Endothelial cell of umbilical vein (primary cell): ENCODE measurements at regions not wholly inside any gene's neighbourhood (a gene's known extent, or its start where the extent isn't known, plus 50 kb on each side); places are given as distances from the start of the nearest gene placed in this dataset.

Source experiments
- BruUV-seq: library from RNA; stranded (reverse); fragments of 400-500 nt; replicated peaks from 2 replicates; lab custom pipeline; 2021; lab: Mats Ljungman, UMichigan
- CTCF ChIA-PET: fragments of 300-600, 350-600 bp; sonication (Branson Sonifier 250); formaldehyde crosslinking; loops from one replicate; lab custom pipeline; 2021; ENCODE audit warnings: antibody characterized with exemption, inconsistent platforms; lab: Charles Lee
- POLR2A ChIA-PET: fragments of 300-600, 350-600 bp; sonication (Branson Sonifier 250); formaldehyde crosslinking; loops from one replicate; lab custom pipeline; 2021; ENCODE audit warnings: antibody characterized with exemption, inconsistent platforms; lab: Charles Lee
- DNase-seq: peaks from one replicate; pipeline ENCODE4 v3.0.0-alpha.2; 2011; ENCODE audit warnings: low read depth, low spot score
- FAIRE-seq: peaks from 2 replicates; lab custom pipeline; 2011; peaks lifted over from hg19 to GRCh38; lab: Jason Lieb, UNC
- H2AFZ ChIP-seq: 2 replicates; pipeline ENCODE4 v1.6.0; 2012; ENCODE audit warnings: low read depth, low read length, control low read depth, inconsistent platforms
- H3K27ac ChIP-seq: 2 replicates; pipeline ENCODE4 v1.5.1; 2011; ENCODE audit warnings: low read depth, mild to moderate bottlenecking, control low read depth, low read length, moderate library complexity; ENCODE audit not compliant: insufficient read depth
- H3K27me3 ChIP-seq, 2 experiments: 2 replicates each; pipeline versions ENCODE4 v1.6.0 to v1.6.1; 2011; ENCODE audit warnings: low read length in 2 of 2, mixed read lengths in 1 of 2; ENCODE audit not compliant: control insufficient read depth in 2 of 2, insufficient read depth in 2 of 2
- H3K36me3 ChIP-seq, 2 experiments: 2 replicates in 1 of 2; 3 replicates in 1 of 2; pipeline ENCODE4 v1.5.1; 2011; ENCODE audit warnings: low read length in 2 of 2, mild to moderate bottlenecking in 1 of 2, moderate library complexity in 1 of 2; ENCODE audit not compliant: control insufficient read depth in 2 of 2, insufficient read depth in 2 of 2; ENCODE audit errors: extremely low read depth in 1 of 2
- H3K4me1 ChIP-seq: 3 replicates; pipeline ENCODE4 v1.5.1; 2011; ENCODE audit warnings: mild to moderate bottlenecking, low read length; ENCODE audit not compliant: control insufficient read depth, insufficient read depth; ENCODE audit errors: extremely low read depth
- H3K4me2 ChIP-seq: 2 replicates; pipeline ENCODE4 v1.6.1; 2011; ENCODE audit warnings: low read length, control low read depth, mixed read lengths; ENCODE audit not compliant: insufficient read depth
- H3K4me3 ChIP-seq, 3 experiments: fragments of 200-600 bp in 1 of 3; sonication (generic), shearing (Covaris generic) in 1 of 3; replicated peaks in 1 of 3; 2 replicates each; pipeline ENCODE4 v1.5.1; 2011 to 2016; ENCODE audit warnings: control low read depth in 3 of 3, low read length in 3 of 3, mild to moderate bottlenecking in 2 of 3, inconsistent platforms in 1 of 3, low read depth in 1 of 3, moderate library complexity in 1 of 3; ENCODE audit not compliant: insufficient read depth in 1 of 3
- H3K79me2 ChIP-seq: 2 replicates; pipeline ENCODE4 v1.6.0; 2012; ENCODE audit warnings: low read length, inconsistent platforms; ENCODE audit not compliant: control insufficient read depth, insufficient read depth
- H3K9ac ChIP-seq: replicated peaks from 2 replicates; pipeline ENCODE3; 2011; ENCODE audit warnings: low read length, control low read depth; ENCODE audit not compliant: insufficient read depth; ENCODE audit errors: extremely low read depth
- H3K9me1 ChIP-seq: replicated peaks from 3 replicates; pipeline ENCODE4 v1.6.0; 2011; ENCODE audit warnings: mild to moderate bottlenecking, low read length; ENCODE audit not compliant: control insufficient read depth, insufficient read depth; ENCODE audit errors: extremely low read depth
- H3K9me3 ChIP-seq: replicated peaks from 2 replicates; pipeline ENCODE4 v1.5.1; 2012; ENCODE audit warnings: low read length, inconsistent platforms; ENCODE audit not compliant: control insufficient read depth, insufficient read depth
- H4K20me1 ChIP-seq: replicated peaks from 2 replicates; pipeline ENCODE3; 2011; ENCODE audit warnings: mild to moderate bottlenecking, low read length; ENCODE audit not compliant: control insufficient read depth, insufficient read depth; ENCODE audit errors: extremely low read depth
- CTCF ChIP-seq, 2 donors: IDR thresholded peaks; 1 replicate in 1 of 2; 2 replicates in 1 of 2; pipeline ENCODE4 v1.5.1; 2011; ENCODE audit warnings: low read length in 2 of 2, mild to moderate bottlenecking in 2 of 2, moderate library complexity in 2 of 2, control low read depth in 1 of 2, inconsistent platforms in 1 of 2, low read depth in 1 of 2; ENCODE audit not compliant: insufficient read depth in 1 of 2; ENCODE audit errors: extremely low read depth in 1 of 2
- EZH2 ChIP-seq: IDR thresholded peaks from 2 replicates; pipeline ENCODE4 v1.6.1; 2012; ENCODE audit warnings: borderline replicate concordance, low read depth, mild to moderate bottlenecking, moderate library complexity, low read length, inconsistent platforms; ENCODE audit not compliant: severe bottlenecking
- FOS ChIP-seq: IDR thresholded peaks from 2 replicates; pipeline ENCODE4 v1.6.1; 2011; ENCODE audit warnings: mild to moderate bottlenecking, low read length, moderate library complexity, borderline replicate concordance; ENCODE audit not compliant: insufficient read depth
- GATA2 ChIP-seq: IDR thresholded peaks from 2 replicates; pipeline ENCODE4 v1.7.0; 2011; ENCODE audit warnings: low read depth, mild to moderate bottlenecking, moderate library complexity, mixed read lengths, low read length; ENCODE audit not compliant: insufficient read length, insufficient read depth
- JUN ChIP-seq: IDR thresholded peaks from 2 replicates; pipeline ENCODE4 v1.6.1; 2011; ENCODE audit warnings: borderline replicate concordance, low read depth; ENCODE audit not compliant: insufficient read length, insufficient read depth
- MYC ChIP-seq: IDR thresholded peaks from one replicate; pipeline ENCODE4 v1.6.1; 2011; ENCODE audit warnings: mild to moderate bottlenecking, low read depth, low read length
- POLR2A ChIP-seq: IDR thresholded peaks from 2 replicates; pipeline ENCODE4 v1.6.1; 2012; ENCODE audit warnings: low read depth, mild to moderate bottlenecking, control low read depth, low read length
- POLR2AphosphoS5 ChIP-seq: IDR thresholded peaks from 2 replicates; pipeline ENCODE4 v1.6.1; 2012; ENCODE audit warnings: low read depth, mild to moderate bottlenecking, control low read depth, low read length, moderate library complexity; ENCODE audit not compliant: insufficient read depth
- dilution Hi-C: fragments of 300-500 bp; cut with MboI; formaldehyde crosslinking; loops from one replicate; pipeline ENCODE4 v1.15.0; 2019; ENCODE audit warnings: low sequenced_read_pairs; ENCODE audit not compliant: extremely low pct_ligation_motif_present
- intact Hi-C: fragments of 100-400 bp; cut with micrococcal nuclease; formaldehyde crosslinking; loops from one replicate; pipeline ENCODE4 v1.10.0; 2022
- TF ChIP-seq, protein P1 (sequence below): IDR thresholded peaks from 2 replicates; pipeline ENCODE4 v1.6.1; 2011; ENCODE audit not compliant: insufficient read depth, insufficient read length

- POLR2A ChIA-PET: no interaction called here
- Histone ChIP-seq H4K20me1 (no peaks in the 10 kb centered on the region), H3K4me2 (no peak overlapping the region), H3K27me3 (no peaks in the 10 kb centered on the region), H3K4me1 (no peaks in the 10 kb centered on the region), H3K9me1 (no peaks in the 10 kb centered on the region), H3K4me3 (no peak overlapping the region), H3K27ac (no peak overlapping the region), H3K9ac (no peak overlapping the region), H3K9me3 (peaks cover 2% of the 10 kb centered on the region), H3K79me2 (no peaks in the 10 kb centered on the region), H2AFZ (no peak overlapping the region), H3K36me3 (no peaks in the 10 kb centered on the region)
- intact Hi-C loops: no loop called here
- CTCF ChIA-PET: no interaction called here
- no TSS peak for BruUV-seq
- dilution Hi-C loops: no loop called here
- TF ChIP-seq POLR2A: no peak
- no peak for TF ChIP-seq POLR2AphosphoS5
- no peak for TF ChIP-seq GATA2
- TF ChIP-seq EZH2: no peak
- TF ChIP-seq, protein P1, sequence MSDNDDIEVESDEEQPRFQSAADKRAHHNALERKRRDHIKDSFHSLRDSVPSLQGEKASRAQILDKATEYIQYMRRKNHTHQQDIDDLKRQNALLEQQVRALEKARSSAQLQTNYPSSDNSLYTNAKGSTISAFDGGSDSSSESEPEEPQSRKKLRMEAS: no peak
- no peak for TF ChIP-seq CTCF (IDR thresholded peaks at IDR 0.05; ENCODE audit: extremely low read depth in 1 of 2, insufficient read depth in 1 of 2, low read depth in 1 of 2, low read length in 2 of 2)
- TF ChIP-seq FOS: no peak
- TF ChIP-seq JUN: no peak
- TF ChIP-seq MYC: no peak
- no peak for FAIRE-seq
- no peak for DNase-seq
These were observed 87.8 kb upstream of the SHANK2 start for GRCh38 chr11:71340086-71340606.
